WTC11 (cell line): ENCODE measurements at regions not wholly inside any gene's neighbourhood (a gene's known extent, or its start where the extent isn't known, plus 50 kb on each side); places are given as distances from the start of the nearest gene placed in this dataset.

Source experiments
- ATAC-seq: fragments of 200-7000 bp; cut with Tn5 transposase; 2 replicates; pipeline ENCODE4 v1.10.0; 2021; ENCODE audit warnings: mild to moderate bottlenecking, moderate library complexity
- CTCF ChIA-PET: fragments of 300-600 bp; sonication (Branson Sonifier 250); formaldehyde crosslinking; loops from one replicate; lab custom pipeline; 2021; ENCODE audit warnings: antibody characterized with exemption; lab: Charles Lee
- POLR2A ChIA-PET: fragments of 350-600 bp; sonication (Branson Sonifier 250); formaldehyde crosslinking; loops from one replicate; lab custom pipeline; 2021; ENCODE audit warnings: antibody characterized with exemption; lab: Charles Lee
- DNase-seq: peaks from one replicate; pipeline ENCODE4 v3.0.0; 2021; ENCODE audit warnings: low spot score
- H3K27ac Mint-ChIP-seq: 2 replicates; pipeline ENCODE4 v1.8.0; 2021; ENCODE audit warnings: mixed read lengths
- H3K27me3 Mint-ChIP-seq: 2 replicates; pipeline ENCODE4 v1.8.0; 2021; ENCODE audit warnings: low read depth, mild to moderate bottlenecking, moderate library complexity, mixed read lengths
- H3K36me3 Mint-ChIP-seq: 2 replicates; pipeline ENCODE4 v1.8.0; 2021; ENCODE audit warnings: mixed read lengths
- H3K4me1 Mint-ChIP-seq: 2 replicates; pipeline ENCODE4 v1.8.0; 2022; ENCODE audit warnings: mixed read lengths
- H3K4me3 Mint-ChIP-seq: 2 replicates; pipeline ENCODE4 v1.8.0; 2021; ENCODE audit warnings: mild to moderate bottlenecking, moderate library complexity, mixed read lengths
- H3K9me3 Mint-ChIP-seq: 2 replicates; pipeline ENCODE4 v1.8.0; 2021; ENCODE audit warnings: mixed read lengths
- ATF1 ChIP-seq: sonication (generic); formaldehyde crosslinking; IDR thresholded peaks from 2 replicates; pipeline ENCODE4 v1.8.1; 2023; ENCODE audit warnings: mild to moderate bottlenecking, moderate library complexity, missing genetic modification reagents
- CREM ChIP-seq: sonication (generic); formaldehyde crosslinking; IDR thresholded peaks from 2 replicates; pipeline ENCODE4 v1.8.1; 2022; ENCODE audit warnings: mild to moderate bottlenecking, missing genetic modification reagents, moderate library complexity
- CTCF ChIP-seq: fragments of 200-600 bp; IDR thresholded peaks from 2 replicates; pipeline ENCODE4 v1.8.0; 2022; ENCODE audit warnings: antibody characterized with exemption
- ETV6 ChIP-seq: sonication (generic); formaldehyde crosslinking; IDR thresholded peaks from 2 replicates; pipeline ENCODE4 v1.8.1; 2022; ENCODE audit warnings: mild to moderate bottlenecking, missing genetic modification reagents
- FOXJ3 ChIP-seq: sonication (generic); formaldehyde crosslinking; IDR thresholded peaks from 2 replicates; pipeline ENCODE4 v1.9.0; 2021; ENCODE audit warnings: missing genetic modification reagents, mild to moderate bottlenecking, borderline replicate concordance
- FOXP1 ChIP-seq: sonication (generic); formaldehyde crosslinking; IDR thresholded peaks from 2 replicates; pipeline ENCODE4 v1.8.0; 2022; ENCODE audit warnings: missing genetic modification reagents, mild to moderate bottlenecking, moderate library complexity, borderline replicate concordance
- GTF2I ChIP-seq: fragments of 250-450 bp; sonication (Bioruptor Pico); conservative IDR thresholded peaks from 2 replicates; pipeline ENCODE4 v1.4.0; 2021; ENCODE audit warnings: mild to moderate bottlenecking
- HMGA2 ChIP-seq: fragments of 250-450 bp; sonication (Bioruptor Pico); IDR thresholded peaks from 2 replicates; pipeline ENCODE4 v1.4.0; 2021; ENCODE audit warnings: mild to moderate bottlenecking, moderate library complexity
- IRF2 ChIP-seq: sonication (generic); formaldehyde crosslinking; IDR thresholded peaks from 2 replicates; pipeline ENCODE4 v1.8.0; 2022; ENCODE audit warnings: low read depth, missing genetic modification reagents, borderline replicate concordance
- JUN ChIP-seq: sonication (generic); formaldehyde crosslinking; IDR thresholded peaks from 2 replicates; pipeline ENCODE4 v1.8.0; 2023; ENCODE audit warnings: mild to moderate bottlenecking, missing genetic modification reagents
- KAT7 ChIP-seq: sonication (generic); formaldehyde crosslinking; IDR thresholded peaks from 2 replicates; pipeline ENCODE4 v1.8.1; 2023; ENCODE audit warnings: missing genetic modification reagents, mild to moderate bottlenecking, borderline replicate concordance
- PREB ChIP-seq: sonication (generic); formaldehyde crosslinking; IDR thresholded peaks from 2 replicates; pipeline ENCODE4 v1.8.1; 2022; ENCODE audit warnings: mild to moderate bottlenecking, missing genetic modification reagents, moderate library complexity, borderline replicate concordance
- SP1 ChIP-seq: sonication (generic); formaldehyde crosslinking; conservative IDR thresholded peaks from 2 replicates; pipeline ENCODE4 v1.8.1; 2022; ENCODE audit warnings: missing genetic modification reagents
- STAT6 ChIP-seq: sonication (generic); formaldehyde crosslinking; conservative IDR thresholded peaks from 2 replicates; pipeline ENCODE4 v1.8.1; 2023; ENCODE audit warnings: mild to moderate bottlenecking, low read depth, missing genetic modification reagents, moderate library complexity
- TEAD4 ChIP-seq: sonication (generic); formaldehyde crosslinking; IDR thresholded peaks from 2 replicates; pipeline ENCODE4 v1.8.0; 2022; ENCODE audit warnings: mild to moderate bottlenecking, missing genetic modification reagents
- TP53 ChIP-seq: sonication (generic); formaldehyde crosslinking; IDR thresholded peaks from 2 replicates; pipeline ENCODE4 v1.8.1; 2023; ENCODE audit warnings: mild to moderate bottlenecking, missing genetic modification reagents
- USF2 ChIP-seq: sonication (generic); formaldehyde crosslinking; IDR thresholded peaks from 2 replicates; pipeline ENCODE4 v1.8.1; 2023; ENCODE audit warnings: mild to moderate bottlenecking, missing genetic modification reagents, moderate library complexity
- ZNF138 ChIP-seq: sonication (generic); formaldehyde crosslinking; conservative IDR thresholded peaks from 2 replicates; pipeline ENCODE4 v1.8.1; 2022; ENCODE audit warnings: mild to moderate bottlenecking, moderate library complexity, missing genetic modification reagents
- ZNF263 ChIP-seq: sonication (generic); formaldehyde crosslinking; IDR thresholded peaks from 2 replicates; pipeline ENCODE4 v1.8.1; 2022; ENCODE audit warnings: low read depth, mild to moderate bottlenecking, moderate library complexity, missing genetic modification reagents
- TF ChIP-seq, protein P1 (sequence below): sonication (generic); formaldehyde crosslinking; IDR thresholded peaks from 2 replicates; pipeline ENCODE4 v1.8.1; 2023; ENCODE audit warnings: mild to moderate bottlenecking, missing genetic modification reagents
- TF ChIP-seq, protein P2 (sequence below): sonication (generic); formaldehyde crosslinking; IDR thresholded peaks from 2 replicates; pipeline ENCODE4 v1.8.1; 2022; ENCODE audit warnings: low read depth, mild to moderate bottlenecking, moderate library complexity, missing genetic modification reagents, borderline replicate concordance

DNA sequence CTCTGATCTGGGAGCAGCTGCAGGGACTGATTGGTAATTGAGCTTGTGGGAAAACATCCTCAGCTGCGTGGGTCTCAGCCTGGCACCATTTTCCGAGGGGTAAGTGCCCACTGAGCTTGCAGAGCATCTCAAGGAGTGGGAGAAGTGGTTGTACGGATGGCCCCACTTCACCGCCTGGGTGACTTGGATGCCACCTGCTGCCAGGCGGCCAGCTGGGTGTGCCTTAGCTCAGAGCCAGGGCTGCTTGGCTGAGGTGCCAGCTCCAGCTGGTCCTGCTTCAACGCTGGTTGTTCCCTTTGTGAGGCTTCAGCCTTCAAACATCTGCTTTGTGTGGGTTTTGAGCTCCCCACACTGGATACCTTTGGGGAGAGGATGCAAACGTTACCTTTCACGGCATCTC is 482.7 kb upstream of the EEF2KMT start:
- TF ChIP-seq IRF2 (no peak), FOXP1 (CRISPR knock-in tag) (no peak), ZNF263 (CRISPR knock-in tag) (no peak), STAT6 (no peak), TEAD4 (CRISPR knock-in tag) (no peak), JUN (no peak), KAT7 (CRISPR knock-in tag) (no peak)
- TF ChIP-seq, protein P1, sequence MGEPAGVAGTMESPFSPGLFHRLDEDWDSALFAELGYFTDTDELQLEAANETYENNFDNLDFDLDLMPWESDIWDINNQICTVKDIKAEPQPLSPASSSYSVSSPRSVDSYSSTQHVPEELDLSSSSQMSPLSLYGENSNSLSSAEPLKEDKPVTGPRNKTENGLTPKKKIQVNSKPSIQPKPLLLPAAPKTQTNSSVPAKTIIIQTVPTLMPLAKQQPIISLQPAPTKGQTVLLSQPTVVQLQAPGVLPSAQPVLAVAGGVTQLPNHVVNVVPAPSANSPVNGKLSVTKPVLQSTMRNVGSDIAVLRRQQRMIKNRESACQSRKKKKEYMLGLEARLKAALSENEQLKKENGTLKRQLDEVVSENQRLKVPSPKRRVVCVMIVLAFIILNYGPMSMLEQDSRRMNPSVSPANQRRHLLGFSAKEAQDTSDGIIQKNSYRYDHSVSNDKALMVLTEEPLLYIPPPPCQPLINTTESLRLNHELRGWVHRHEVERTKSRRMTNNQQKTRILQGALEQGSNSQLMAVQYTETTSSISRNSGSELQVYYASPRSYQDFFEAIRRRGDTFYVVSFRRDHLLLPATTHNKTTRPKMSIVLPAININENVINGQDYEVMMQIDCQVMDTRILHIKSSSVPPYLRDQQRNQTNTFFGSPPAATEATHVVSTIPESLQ (CRISPR knock-in tag): no peak
- ATAC-seq (no peak), DNase-seq (no peak)
- Mint-ChIP-seq H3K9me3 (peaks cover 81% of the 10 kb centered on the region), H3K27ac (no peak overlapping the region), H3K4me3 (no peak overlapping the region), H3K27me3 (peaks cover 15% of the 10 kb centered on the region), H3K36me3 (peaks cover 65% of the 10 kb centered on the region), H3K4me1 (no peaks in the 10 kb centered on the region)
- ChIA-PET CTCF (no interaction called here), POLR2A (no interaction called here)

- no peak overlapping the region for H3K4me3 Mint-ChIP-seq
- no peak overlapping the region for H3K27ac Mint-ChIP-seq
- H3K27me3 Mint-ChIP-seq: peaks cover 15% of the 10 kb centered on the region
- no peaks in the 10 kb centered on the region for H3K4me1 Mint-ChIP-seq
- peaks cover 81% of the 10 kb centered on the region for H3K9me3 Mint-ChIP-seq
- no peak for DNase-seq
- ATAC-seq: no peak
- TF ChIP-seq CTCF: no peak
- TF ChIP-seq SP1 (CRISPR knock-in tag): no peak
- TF ChIP-seq CREM (CRISPR knock-in tag): no peak
- TF ChIP-seq ATF1 (CRISPR knock-in tag): no peak
- TF ChIP-seq ETV6 (CRISPR knock-in tag): no peak
- TF ChIP-seq HMGA2: no peak
- no peak for TF ChIP-seq FOXJ3 (CRISPR knock-in tag)
- TF ChIP-seq, protein P2, sequence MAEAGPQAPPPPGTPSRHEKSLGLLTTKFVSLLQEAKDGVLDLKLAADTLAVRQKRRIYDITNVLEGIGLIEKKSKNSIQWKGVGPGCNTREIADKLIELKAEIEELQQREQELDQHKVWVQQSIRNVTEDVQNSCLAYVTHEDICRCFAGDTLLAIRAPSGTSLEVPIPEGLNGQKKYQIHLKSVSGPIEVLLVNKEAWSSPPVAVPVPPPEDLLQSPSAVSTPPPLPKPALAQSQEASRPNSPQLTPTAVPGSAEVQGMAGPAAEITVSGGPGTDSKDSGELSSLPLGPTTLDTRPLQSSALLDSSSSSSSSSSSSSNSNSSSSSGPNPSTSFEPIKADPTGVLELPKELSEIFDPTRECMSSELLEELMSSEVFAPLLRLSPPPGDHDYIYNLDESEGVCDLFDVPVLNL (CRISPR knock-in tag): no peak
- no peak for TF ChIP-seq USF2 (CRISPR knock-in tag)
- no peak for TF ChIP-seq TP53 (CRISPR knock-in tag)
- TF ChIP-seq ZNF138: no peak
- TF ChIP-seq GTF2I (CRISPR knock-in tag): no peak
- TF ChIP-seq PREB (CRISPR knock-in tag): no peak
- CTCF ChIA-PET: no interaction called here
- POLR2A ChIA-PET: no interaction called here
- peaks cover 64% of the 10 kb centered on the region for H3K36me3 Mint-ChIP-seq
These were observed 481.4 kb upstream of the EEF2KMT start for GRCh38 chr16:5578980-5579379.
